Cardiac muscle cell (in vitro differentiated cells and primary cell): ENCODE measurements at regions not wholly inside any gene's neighbourhood (a gene's known extent, or its start where the extent isn't known, plus 50 kb on each side); places are given as distances from the start of the nearest gene placed in this dataset.

Experiments
- DNase-seq, 2 donors: peaks; one replicate each; pipeline versions ENCODE4 v3.0.0 to v3.0.0-alpha.2; 2010 to 2017; ENCODE audit warnings: low read depth in 1 of 2, low spot score in 1 of 2
- H3K27ac ChIP-seq: fragments of 200-600 bp; sonication (generic); 2 replicates; pipeline ENCODE4 v1.5.1; 2016
- H3K27me3 ChIP-seq: fragments of 200-600 bp; sonication (generic); 2 replicates; pipeline ENCODE4 v1.6.0; 2016; ENCODE audit warnings: control low read depth
- H3K36me3 ChIP-seq: fragments of 200-600 bp; sonication (generic); 2 replicates; pipeline ENCODE4 v1.5.1; 2016; ENCODE audit warnings: control low read depth
- H3K4me1 ChIP-seq: fragments of 200-600 bp; sonication (generic); 2 replicates; pipeline ENCODE4 v1.8.1; 2017; ENCODE audit warnings: low read depth, mild to moderate bottlenecking, mixed run types
- H3K4me3 ChIP-seq: fragments of 200-600 bp; sonication (generic); 2 replicates; pipeline ENCODE4 v1.5.1; 2016; ENCODE audit warnings: mild to moderate bottlenecking
- H3K9me3 ChIP-seq: fragments of 200-600 bp; sonication (generic); 2 replicates; pipeline ENCODE4 v1.5.1; 2017; ENCODE audit warnings: low read depth, mild to moderate bottlenecking, control low read depth
- TF ChIP-seq, protein P1 (sequence below): IDR thresholded peaks from 2 replicates; pipeline ENCODE4 v1.5.1; 2012; ENCODE audit warnings: low read depth, mild to moderate bottlenecking, low read length

DNA sequence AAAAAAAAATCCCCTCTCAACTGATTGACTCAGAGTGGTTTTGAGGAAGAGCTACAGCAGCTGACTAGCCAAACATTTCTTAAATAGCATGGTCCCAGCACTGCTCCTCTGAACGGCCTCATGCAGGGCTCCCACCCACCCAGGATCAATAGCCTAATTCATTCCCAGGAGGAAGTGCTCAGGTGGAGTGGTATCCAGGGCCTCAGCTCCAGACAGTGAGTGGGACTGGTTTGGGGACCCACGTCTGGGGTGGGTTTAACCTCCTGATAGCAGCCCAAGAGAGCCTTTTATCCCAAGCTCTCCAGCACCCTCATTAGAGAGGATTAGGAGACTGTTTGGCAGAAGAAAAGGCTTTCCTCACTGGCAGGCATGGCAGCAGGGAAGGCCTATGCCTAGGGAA lies 68.5 kb upstream of the CDH5 start:
- Histone ChIP-seq H3K27ac (no peak overlapping the region), H3K27me3 (no peaks in the 10 kb centered on the region), H3K9me3 (no peaks in the 10 kb centered on the region), H3K36me3 (no peaks in the 10 kb centered on the region), H3K4me3 (no peak overlapping the region), H3K4me1 (no peaks in the 10 kb centered on the region)
- TF ChIP-seq, protein P1, sequence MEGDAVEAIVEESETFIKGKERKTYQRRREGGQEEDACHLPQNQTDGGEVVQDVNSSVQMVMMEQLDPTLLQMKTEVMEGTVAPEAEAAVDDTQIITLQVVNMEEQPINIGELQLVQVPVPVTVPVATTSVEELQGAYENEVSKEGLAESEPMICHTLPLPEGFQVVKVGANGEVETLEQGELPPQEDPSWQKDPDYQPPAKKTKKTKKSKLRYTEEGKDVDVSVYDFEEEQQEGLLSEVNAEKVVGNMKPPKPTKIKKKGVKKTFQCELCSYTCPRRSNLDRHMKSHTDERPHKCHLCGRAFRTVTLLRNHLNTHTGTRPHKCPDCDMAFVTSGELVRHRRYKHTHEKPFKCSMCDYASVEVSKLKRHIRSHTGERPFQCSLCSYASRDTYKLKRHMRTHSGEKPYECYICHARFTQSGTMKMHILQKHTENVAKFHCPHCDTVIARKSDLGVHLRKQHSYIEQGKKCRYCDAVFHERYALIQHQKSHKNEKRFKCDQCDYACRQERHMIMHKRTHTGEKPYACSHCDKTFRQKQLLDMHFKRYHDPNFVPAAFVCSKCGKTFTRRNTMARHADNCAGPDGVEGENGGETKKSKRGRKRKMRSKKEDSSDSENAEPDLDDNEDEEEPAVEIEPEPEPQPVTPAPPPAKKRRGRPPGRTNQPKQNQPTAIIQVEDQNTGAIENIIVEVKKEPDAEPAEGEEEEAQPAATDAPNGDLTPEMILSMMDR = no peak
- DNase-seq = no peak

DNA sequence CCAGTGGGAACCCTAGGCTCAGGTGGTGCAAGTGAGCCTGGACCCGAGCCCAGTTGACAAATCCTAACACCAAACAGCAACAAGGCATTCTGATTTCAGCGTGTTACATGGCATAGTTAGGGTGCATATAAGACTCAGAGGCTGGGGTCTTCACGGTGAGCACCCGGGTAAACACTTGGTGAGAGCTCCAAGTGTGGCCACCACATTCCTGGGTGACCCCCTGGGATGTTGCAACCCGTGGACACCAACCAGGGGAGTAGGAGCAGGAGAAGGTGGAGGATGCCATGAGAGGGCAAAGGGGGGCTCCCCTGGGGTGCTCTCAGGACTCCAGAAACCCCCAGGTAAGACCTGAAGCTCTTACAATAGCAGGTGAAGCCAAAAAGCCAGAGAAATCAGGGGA lies 69.9 kb upstream of the CDH5 start:
- H3K36me3 ChIP-seq = no peaks in the 10 kb centered on the region

DNA sequence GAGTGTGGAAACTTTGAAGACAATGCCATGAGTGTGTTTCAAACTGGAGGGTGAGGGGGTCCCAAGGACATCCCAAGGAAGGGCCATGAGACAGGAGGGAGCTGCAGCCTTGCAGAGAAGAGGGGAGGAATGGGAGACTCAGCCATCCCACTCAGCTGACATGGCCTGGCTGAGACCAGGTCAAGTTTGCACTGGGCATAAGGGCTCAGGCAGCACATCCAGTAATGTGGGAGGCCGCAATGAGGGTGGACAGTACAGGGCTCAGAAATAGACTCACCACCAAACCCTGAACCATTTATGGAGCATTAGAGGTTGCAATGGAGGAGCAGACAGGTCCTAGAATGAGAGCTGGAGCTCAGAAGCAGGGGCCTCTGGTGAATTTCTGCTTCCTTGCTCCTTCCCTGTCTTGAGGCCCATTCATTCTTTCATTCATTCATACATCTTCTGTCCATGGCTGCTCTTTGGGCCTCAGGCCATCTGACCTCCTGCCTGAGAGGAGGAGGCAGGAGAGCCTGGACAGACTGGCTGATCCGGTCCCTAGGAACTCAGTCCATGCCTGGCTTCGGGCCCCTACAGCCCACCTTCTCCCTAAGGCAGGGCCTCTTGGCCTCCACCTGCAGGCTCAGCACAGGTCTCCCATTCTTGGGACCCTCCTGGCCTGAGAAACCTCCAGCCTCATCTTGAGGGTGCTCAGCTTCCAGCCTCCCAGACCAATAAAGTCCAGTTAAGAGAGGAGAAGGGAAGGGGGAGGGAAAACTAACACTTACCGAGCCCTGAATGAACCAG lies 70.5 kb upstream of the CDH5 start:
- TF ChIP-seq, protein P1 = no peak
- H3K4me1 ChIP-seq = no peaks in the 10 kb centered on the region
- no peak overlapping the region for H3K4me3 ChIP-seq
- no peaks in the 10 kb centered on the region for H3K27me3 ChIP-seq
- no peaks in the 10 kb centered on the region for H3K36me3 ChIP-seq
- H3K27ac ChIP-seq = no peak overlapping the region
- DNase-seq = no peak
- H3K9me3 ChIP-seq = no peaks in the 10 kb centered on the region

More for the DNA sequence above, 69.9 kb upstream of the CDH5 start:
- H3K9me3 ChIP-seq = no peaks in the 10 kb centered on the region
- TF ChIP-seq, protein P1 = no peak
- H3K27ac ChIP-seq = no peak overlapping the region
- no peaks in the 10 kb centered on the region for H3K27me3 ChIP-seq
- no peak for DNase-seq
- H3K4me1 ChIP-seq = no peaks in the 10 kb centered on the region
- no peak overlapping the region for H3K4me3 ChIP-seq

DNA sequence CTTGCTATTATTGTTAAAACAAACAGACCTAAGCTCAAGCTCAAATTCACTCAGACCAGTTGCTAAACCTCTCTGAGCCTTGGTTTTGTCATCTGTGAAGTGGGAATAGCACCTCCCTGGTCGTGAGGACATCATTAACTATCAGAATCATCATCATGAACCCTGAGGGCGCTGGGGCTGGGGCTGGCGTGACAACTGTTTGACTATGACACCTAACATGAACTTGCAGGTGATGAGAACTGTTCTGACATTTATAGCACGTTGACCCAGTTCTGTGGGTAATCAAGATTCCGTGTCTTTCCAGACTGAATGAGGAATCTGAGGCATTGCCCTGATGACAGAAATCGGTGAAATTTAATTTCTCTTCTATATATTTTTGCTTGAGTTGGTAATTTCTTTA lies 71.3 kb upstream of the CDH5 start:
- no peak overlapping the region for H3K27ac ChIP-seq
- H3K36me3 ChIP-seq = no peaks in the 10 kb centered on the region
- no peak overlapping the region for H3K4me3 ChIP-seq
- H3K4me1 ChIP-seq = no peaks in the 10 kb centered on the region
- TF ChIP-seq, protein P1 = no peak
- no peaks in the 10 kb centered on the region for H3K27me3 ChIP-seq
- DNase-seq = no peak
- no peaks in the 10 kb centered on the region for H3K9me3 ChIP-seq

DNA sequence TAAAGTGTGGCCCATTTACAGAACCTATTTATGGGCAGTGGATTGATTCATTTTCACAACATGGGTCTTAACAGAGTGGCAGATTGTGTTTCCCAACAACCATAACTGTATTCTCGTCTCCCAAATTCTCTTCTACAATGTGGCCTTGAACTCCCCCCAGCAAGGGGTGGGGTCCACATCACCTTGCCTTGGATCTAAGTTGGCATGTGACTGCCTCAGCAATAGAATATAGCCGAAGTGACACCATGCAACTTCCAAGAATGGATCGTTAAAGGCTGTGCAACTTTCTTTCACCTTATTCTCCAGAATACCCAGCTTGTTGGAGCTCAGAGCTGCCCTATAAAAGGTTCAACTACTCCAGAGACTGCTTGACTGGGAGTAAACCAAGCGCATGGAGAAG lies 72.0 kb upstream of the CDH5 start:
- no peak overlapping the region for H3K4me3 ChIP-seq
- TF ChIP-seq, protein P1 = no peak

DNA sequence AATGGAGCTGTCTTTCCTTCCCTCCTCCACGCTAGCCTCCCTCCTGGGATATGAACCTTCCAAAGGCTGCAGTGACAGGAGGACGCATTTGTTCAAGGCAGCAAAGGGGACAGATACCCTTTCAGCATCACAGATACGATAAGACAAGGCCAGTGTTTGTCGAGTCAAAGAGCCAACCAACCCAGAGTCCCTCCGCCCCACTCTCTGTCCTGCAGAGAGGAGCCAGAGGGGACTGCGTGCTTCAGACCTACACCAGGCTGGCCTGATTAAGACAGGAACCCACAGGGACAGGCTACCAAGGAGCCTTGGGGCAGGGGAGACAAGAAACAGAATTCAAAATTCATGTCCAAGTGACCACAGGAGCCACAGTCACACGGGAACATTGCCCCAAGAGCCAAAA lies 72.6 kb upstream of the CDH5 start:
- Histone ChIP-seq H3K4me1 (no peaks in the 10 kb centered on the region), H3K9me3 (no peaks in the 10 kb centered on the region), H3K27ac (no peak overlapping the region), H3K27me3 (no peaks in the 10 kb centered on the region), H3K4me3 (no peak overlapping the region), H3K36me3 (no peaks in the 10 kb centered on the region)
- TF ChIP-seq, protein P1 = no peak
- DNase-seq = no peak

More for the DNA sequence above, 72.0 kb upstream of the CDH5 start:
- DNase-seq = no peak
- no peak overlapping the region for H3K27ac ChIP-seq
- no peaks in the 10 kb centered on the region for H3K36me3 ChIP-seq
- H3K9me3 ChIP-seq = no peaks in the 10 kb centered on the region
- H3K4me1 ChIP-seq = no peaks in the 10 kb centered on the region
- no peaks in the 10 kb centered on the region for H3K27me3 ChIP-seq
